Ammon's horn (tissue), 1 donor: ENCODE measurements at regions not wholly inside any gene's neighbourhood (a gene's known extent, or its start where the extent isn't known, plus 50 kb on each side); places are given as distances from the start of the nearest gene placed in this dataset.

Experiments
- DNase-seq: peaks from one replicate; pipeline ENCODE4 v3.0.0-alpha.2; 2016; ENCODE audit warnings: low spot score

- no peak for DNase-seq
Observed at GRCh38 chr1:222370081-222370912, 177.6 kb downstream of the HHIPL2 start.

GRCh38 chr1:222369148-222369547 is 178.8 kb downstream of the HHIPL2 start:
- DNase-seq: no peak

GRCh38 chr1:222358100-222358499 is 189.8 kb downstream of the HHIPL2 start:
- no peak for DNase-seq

- no peak for DNase-seq
Observed at GRCh38 chr1:222357252-222357651, 190.7 kb downstream of the HHIPL2 start.

GRCh38 chr1:222347627-222348026 is 200.3 kb downstream of the HHIPL2 start:
- no peak for DNase-seq

GRCh38 chr1:222346955-222347354 is 200.9 kb downstream of the HHIPL2 start:
- DNase-seq: no peak

GRCh38 chr1:222339376-222339947 is 208.4 kb downstream of the HHIPL2 start:
- DNase-seq: no peak

- no peak for DNase-seq
Observed at GRCh38 chr1:222335586-222335985, 212.3 kb downstream of the HHIPL2 start.

- no peak for DNase-seq
Observed at GRCh38 chr1:222334026-222334680, 213.8 kb downstream of the HHIPL2 start.

GRCh38 chr1:222331765-222332164 is 216.1 kb downstream of the HHIPL2 start:
- no peak for DNase-seq

- DNase-seq: no peak
Observed at GRCh38 chr1:222331340-222331739, 216.6 kb downstream of the HHIPL2 start.

GRCh38 chr1:222329493-222330045 is 218.3 kb downstream of the HHIPL2 start:
- DNase-seq: no peak

GRCh38 chr1:222326710-222327036 is 221.2 kb downstream of the HHIPL2 start:
- no peak for DNase-seq

- no peak for DNase-seq
Observed at GRCh38 chr1:222326006-222326709, 221.7 kb downstream of the HHIPL2 start.

- no peak for DNase-seq
Observed at GRCh38 chr1:222325506-222325905, 222.4 kb downstream of the HHIPL2 start.

GRCh38 chr1:222314839-222315238 is 233.1 kb downstream of the HHIPL2 start:
- no peak for DNase-seq

- peak; percentile 48 for DNase-seq
Observed at GRCh38 chr1:222310836-222311235, 237.1 kb downstream of the HHIPL2 start.

- no peak for DNase-seq
Observed at GRCh38 chr1:222307621-222308020, 240.3 kb downstream of the HHIPL2 start.

- DNase-seq: no peak
Observed at GRCh38 chr1:222306512-222306911, 241.4 kb downstream of the HHIPL2 start.

GRCh38 chr1:222306011-222306410 is 241.9 kb downstream of the HHIPL2 start:
- DNase-seq: no peak

- no peak for DNase-seq
Observed at GRCh38 chr1:222301652-222302051, 246.3 kb downstream of the HHIPL2 start.

- DNase-seq: no peak
Observed at GRCh38 chr1:222299524-222299923, 248.4 kb downstream of the HHIPL2 start.
